NB4 (cell line): ENCODE measurements at regions not wholly inside any gene's neighbourhood (a gene's known extent, or its start where the extent isn't known, plus 50 kb on each side); places are given as distances from the start of the nearest gene placed in this dataset.

ENCODE experiments used
- DNase-seq: peaks from one replicate; pipeline ENCODE4 v3.0.0; 2010; ENCODE audit warnings: low read depth
- H3K4me3 ChIP-seq: one replicate; pipeline ENCODE4 v1.5.1; 2011; ENCODE audit warnings: mild to moderate bottlenecking, low read depth, low read length, moderate library complexity
- MYC ChIP-seq: IDR thresholded peaks from 2 replicates; pipeline ENCODE4 v1.6.1; 2011; ENCODE audit warnings: low read depth, low read length
- POLR2A ChIP-seq: IDR thresholded peaks from 2 replicates; pipeline ENCODE4 v1.6.1; 2011; ENCODE audit warnings: mild to moderate bottlenecking; ENCODE audit not compliant: insufficient read length; ENCODE audit errors: extremely low read depth
- TF ChIP-seq, protein P1 (sequence below): IDR thresholded peaks from one replicate; pipeline ENCODE4 v1.5.1; 2012; ENCODE audit warnings: low read depth, low read length
- TF ChIP-seq, protein P2 (sequence below): IDR thresholded peaks from 2 replicates; pipeline ENCODE4 v1.6.1; 2011; ENCODE audit warnings: low read depth, low read length

DNA sequence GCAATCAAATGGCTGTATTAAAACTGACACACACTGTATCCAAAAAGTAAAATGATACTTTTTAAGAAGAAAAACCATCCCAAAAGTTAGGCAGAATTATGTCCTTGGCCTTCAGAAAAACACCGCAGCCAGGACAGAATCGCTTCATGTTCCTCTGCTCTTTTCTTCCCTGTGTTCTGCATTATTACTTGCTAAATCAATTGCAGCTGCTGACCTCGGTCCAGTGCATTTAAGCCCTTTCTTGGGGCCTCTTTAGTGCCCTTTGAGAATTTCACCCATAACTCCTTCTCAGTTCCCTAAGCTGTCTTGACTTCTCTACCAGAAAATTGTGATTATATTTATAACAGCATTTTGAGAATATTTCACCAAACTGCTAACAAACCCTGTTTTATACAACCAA lies 696.9 kb downstream of the PCDH7 start:
- TF ChIP-seq, protein P1, sequence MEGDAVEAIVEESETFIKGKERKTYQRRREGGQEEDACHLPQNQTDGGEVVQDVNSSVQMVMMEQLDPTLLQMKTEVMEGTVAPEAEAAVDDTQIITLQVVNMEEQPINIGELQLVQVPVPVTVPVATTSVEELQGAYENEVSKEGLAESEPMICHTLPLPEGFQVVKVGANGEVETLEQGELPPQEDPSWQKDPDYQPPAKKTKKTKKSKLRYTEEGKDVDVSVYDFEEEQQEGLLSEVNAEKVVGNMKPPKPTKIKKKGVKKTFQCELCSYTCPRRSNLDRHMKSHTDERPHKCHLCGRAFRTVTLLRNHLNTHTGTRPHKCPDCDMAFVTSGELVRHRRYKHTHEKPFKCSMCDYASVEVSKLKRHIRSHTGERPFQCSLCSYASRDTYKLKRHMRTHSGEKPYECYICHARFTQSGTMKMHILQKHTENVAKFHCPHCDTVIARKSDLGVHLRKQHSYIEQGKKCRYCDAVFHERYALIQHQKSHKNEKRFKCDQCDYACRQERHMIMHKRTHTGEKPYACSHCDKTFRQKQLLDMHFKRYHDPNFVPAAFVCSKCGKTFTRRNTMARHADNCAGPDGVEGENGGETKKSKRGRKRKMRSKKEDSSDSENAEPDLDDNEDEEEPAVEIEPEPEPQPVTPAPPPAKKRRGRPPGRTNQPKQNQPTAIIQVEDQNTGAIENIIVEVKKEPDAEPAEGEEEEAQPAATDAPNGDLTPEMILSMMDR, result no peak
- TF ChIP-seq, protein P2, sequence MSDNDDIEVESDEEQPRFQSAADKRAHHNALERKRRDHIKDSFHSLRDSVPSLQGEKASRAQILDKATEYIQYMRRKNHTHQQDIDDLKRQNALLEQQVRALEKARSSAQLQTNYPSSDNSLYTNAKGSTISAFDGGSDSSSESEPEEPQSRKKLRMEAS, result no peak
- TF ChIP-seq POLR2A, result no peak
- TF ChIP-seq MYC, result no peak
- no peak overlapping the region for H3K4me3 ChIP-seq
- DNase-seq, result no peak

DNA sequence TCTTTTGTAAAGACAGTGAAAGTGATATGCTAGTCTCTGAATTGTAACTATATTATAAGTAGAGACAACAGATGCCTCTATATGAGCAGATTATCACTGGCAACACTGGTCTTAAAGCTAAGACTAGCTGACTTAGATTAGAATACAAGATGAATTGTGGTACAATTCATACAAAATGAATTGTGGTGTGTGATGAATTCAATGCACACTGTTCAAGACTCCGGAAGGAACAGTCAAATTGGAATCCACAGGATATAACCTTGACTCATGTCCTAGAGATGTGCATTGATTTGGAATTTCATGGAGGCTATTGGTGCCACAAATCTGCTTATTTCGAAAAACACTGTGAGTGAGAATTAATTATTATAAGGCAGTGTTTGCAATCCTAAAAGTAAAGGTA lies 701.8 kb downstream of the PCDH7 start:
- no peak for DNase-seq
- TF ChIP-seq MYC, result no peak
- no peak overlapping the region for H3K4me3 ChIP-seq

DNA sequence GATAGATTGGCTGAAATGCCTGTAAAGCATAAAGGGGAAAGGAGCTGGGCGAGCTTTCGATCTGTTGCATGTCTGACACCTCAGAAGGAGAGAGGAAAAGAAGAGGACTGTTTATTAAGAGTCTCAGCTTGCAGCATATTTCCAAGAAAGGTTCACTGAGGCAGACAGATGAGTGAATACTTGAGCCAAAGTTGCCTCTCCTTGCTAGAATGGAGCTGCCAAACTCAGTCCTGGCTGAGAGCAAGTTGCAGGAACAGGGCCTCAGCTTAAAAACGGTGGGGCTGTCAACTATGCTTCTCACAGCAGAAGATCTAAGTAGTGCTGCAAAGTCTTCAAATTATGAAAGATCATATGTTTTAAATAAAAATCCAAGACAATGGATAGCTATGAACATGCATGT lies 707.5 kb downstream of the PCDH7 start:
- DNase-seq, result no peak
- TF ChIP-seq, protein P2, result no peak
- TF ChIP-seq MYC, result no peak
- no peak for TF ChIP-seq POLR2A
- TF ChIP-seq, protein P1, result no peak
- no peak overlapping the region for H3K4me3 ChIP-seq

DNA sequence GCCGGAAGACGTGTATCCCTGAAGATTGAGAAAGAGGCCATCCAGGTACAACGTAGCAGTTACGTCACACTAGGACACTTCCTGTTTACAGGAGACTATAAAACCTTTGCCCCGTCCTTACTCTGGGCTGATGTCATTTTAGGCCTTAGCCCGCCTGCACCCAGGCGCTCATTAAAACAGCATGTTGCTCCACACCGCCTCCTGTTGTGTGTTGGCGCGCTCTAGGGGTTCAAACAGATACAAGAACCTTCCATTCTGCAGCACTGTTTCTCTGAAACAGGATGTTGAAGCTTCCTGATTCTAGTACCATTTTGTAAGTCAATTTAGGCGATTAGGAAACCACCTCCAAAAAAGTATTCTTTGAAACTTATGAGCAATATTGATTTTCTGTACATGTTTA lies 722.1 kb downstream of the PCDH7 start:
- TF ChIP-seq POLR2A, result no peak
- TF ChIP-seq MYC, result no peak
- TF ChIP-seq, protein P2, result no peak
- TF ChIP-seq, protein P1, result no peak
- DNase-seq, result peak; percentile 8
- no peak overlapping the region for H3K4me3 ChIP-seq

DNA sequence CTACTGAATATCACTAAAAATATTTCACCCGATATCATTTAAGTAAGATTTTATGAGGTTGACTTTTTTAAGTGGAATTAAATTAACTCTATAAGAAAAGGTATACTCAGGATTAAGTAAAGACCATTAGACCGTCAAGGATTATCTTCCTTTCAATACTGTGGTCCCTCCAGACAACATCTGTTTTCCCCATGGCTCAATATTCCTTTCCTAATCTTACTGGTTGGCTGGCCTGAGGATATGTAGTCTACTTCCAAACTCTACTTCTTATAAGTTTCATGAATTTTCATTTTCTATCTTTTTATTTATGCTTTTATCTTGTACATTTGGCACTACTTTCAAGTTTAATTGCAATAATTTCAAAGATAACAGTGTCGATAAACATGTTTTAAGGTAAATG lies 725.4 kb downstream of the PCDH7 start:
- H3K4me3 ChIP-seq, result no peak overlapping the region
- TF ChIP-seq MYC, result no peak
- TF ChIP-seq POLR2A, result no peak
- TF ChIP-seq, protein P1, result no peak
- TF ChIP-seq, protein P2, result no peak
- DNase-seq, result no peak

DNA sequence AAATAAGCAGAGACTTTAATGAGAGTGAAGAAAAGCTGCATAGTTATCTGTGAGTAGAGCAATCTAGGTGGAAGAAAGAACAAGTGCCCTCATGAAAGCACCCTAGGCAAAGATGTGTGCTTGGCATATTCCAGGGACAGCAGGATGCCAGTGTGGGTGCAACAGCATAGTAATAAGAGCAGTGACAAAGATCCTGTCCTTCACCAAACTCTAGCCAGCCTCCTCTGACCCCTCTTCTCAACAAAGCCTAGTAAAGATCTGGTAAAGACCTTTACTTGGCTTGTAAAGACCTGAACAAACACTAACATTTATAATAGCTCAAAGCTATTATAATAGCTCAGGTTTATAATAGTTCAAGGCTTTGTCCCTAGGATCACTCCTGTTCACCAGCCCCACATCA lies 735.4 kb downstream of the PCDH7 start:
- TF ChIP-seq, protein P2, result no peak
- TF ChIP-seq, protein P1, result no peak
- TF ChIP-seq MYC (no peak), POLR2A (no peak)
- no peak overlapping the region for H3K4me3 ChIP-seq
- DNase-seq, result no peak
